ENCODE measurements at regions not wholly inside any gene's neighbourhood (a gene's known extent, or its start where the extent isn't known, plus 50 kb on each side); places are given as distances from the start of the nearest gene placed in this dataset. TPM values are rescaled to one million over a fixed set of nuclear protein-coding genes. Genes with fewer than 3 reads are reported as not detected.

Small RNA genes lying in the stretch of these regions (small RNA-seq; reads per million reads assigned to genes)
- gene RN7SL151P (ENCODE audit: insufficient read length, low read depth, low replicate concordance) = not detected
